ENCODE measurements at regions not wholly inside any gene's neighbourhood (a gene's known extent, or its start where the extent isn't known, plus 50 kb on each side); places are given as distances from the start of the nearest gene placed in this dataset.

DNA sequence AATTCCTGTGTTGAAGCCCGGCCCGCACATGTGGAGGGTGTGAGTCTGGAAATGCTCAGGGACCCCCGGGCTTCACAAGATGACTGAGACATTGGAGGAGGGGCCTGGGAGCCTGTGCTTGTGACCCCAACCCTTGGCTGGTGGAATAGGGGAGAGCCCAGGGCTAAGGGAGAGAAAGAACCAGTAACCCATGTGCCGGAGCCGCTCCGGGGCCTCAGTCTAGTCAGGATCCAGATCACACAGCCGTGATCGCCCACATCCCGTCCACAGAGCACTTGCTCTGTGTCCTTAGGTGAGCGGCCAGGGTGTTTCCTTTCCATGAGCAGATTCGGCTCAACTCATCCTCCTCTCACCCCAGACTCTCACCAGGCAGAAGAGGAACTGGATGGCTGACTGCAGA, 152.3 kb upstream of the RPS6KA2 start:
- no peak overlapping the region for H3K27ac ChIP-seq (ENCODE audit: low read length, poor library complexity, severe bottlenecking)
- H2BK12ac ChIP-seq (ENCODE audit: low read length in 2 of 2) = no peak overlapping the region
- H3K23ac ChIP-seq (ENCODE audit: low read length in 2 of 2) = no peak overlapping the region
- no peak overlapping the region for H4K91ac ChIP-seq (ENCODE audit: low read length)
- no peak overlapping the region for H2BK120ac ChIP-seq (ENCODE audit: low read depth, low read length)
- H3K9ac ChIP-seq (ENCODE audit: low read length) = no peak overlapping the region
- H3K4me1 ChIP-seq (ENCODE audit: control insufficient read depth, insufficient read depth, low read depth, low read length) = no peaks in the 10 kb centered on the region
- H3K9me3 ChIP-seq (ENCODE audit: control insufficient read depth, low read length) = no peaks in the 10 kb centered on the region
- DNase-seq = no peak
- no peak overlapping the region for H3K14ac ChIP-seq (ENCODE audit: low read length in 2 of 2)
- no peak overlapping the region for H4K8ac ChIP-seq (ENCODE audit: low read length)
- no peak overlapping the region for H2BK15ac ChIP-seq (ENCODE audit: low read depth, poor library complexity, severe bottlenecking)
- no peaks in the 10 kb centered on the region for H3K79me1 ChIP-seq (replicated peaks; ENCODE audit: low read length, poor library complexity, severe bottlenecking)
- no peak overlapping the region for H3K4me2 ChIP-seq (ENCODE audit: low read length, poor library complexity, severe bottlenecking)
- no peak overlapping the region for H2AFZ ChIP-seq (ENCODE audit: low read depth, low read length)
- peaks cover 6 to 29% of the 10 kb centered on the region in 2 experiments for H3K27me3 ChIP-seq (ENCODE audit: control insufficient read depth in 1 of 2, insufficient read depth in 1 of 2, low read length in 2 of 2)
- no peak overlapping the region for H2AK5ac ChIP-seq (ENCODE audit: low read length, severe bottlenecking)
- H3K36me3 ChIP-seq (ENCODE audit: control insufficient read depth in 1 of 2, insufficient read depth in 2 of 2, low read depth in 1 of 2, low read length in 2 of 2) = no peaks in the 10 kb centered on the region
- 81% methylated on average over 11 of the region's 11 CpGs for WGBS
- H3K4me3 ChIP-seq (ENCODE audit: insufficient read depth in 1 of 2, low read depth in 1 of 2, low read length in 2 of 2) = no peak overlapping the region
- H3K4ac ChIP-seq (ENCODE audit: low read depth in 1 of 2, low read length in 2 of 2) = no peak overlapping the region
- H2BK5ac ChIP-seq (ENCODE audit: low read depth, low read length, poor library complexity, severe bottlenecking) = no peak overlapping the region
- no peak overlapping the region for H3K18ac ChIP-seq (ENCODE audit: low read depth in 1 of 2, low read length in 2 of 2)

DNA sequence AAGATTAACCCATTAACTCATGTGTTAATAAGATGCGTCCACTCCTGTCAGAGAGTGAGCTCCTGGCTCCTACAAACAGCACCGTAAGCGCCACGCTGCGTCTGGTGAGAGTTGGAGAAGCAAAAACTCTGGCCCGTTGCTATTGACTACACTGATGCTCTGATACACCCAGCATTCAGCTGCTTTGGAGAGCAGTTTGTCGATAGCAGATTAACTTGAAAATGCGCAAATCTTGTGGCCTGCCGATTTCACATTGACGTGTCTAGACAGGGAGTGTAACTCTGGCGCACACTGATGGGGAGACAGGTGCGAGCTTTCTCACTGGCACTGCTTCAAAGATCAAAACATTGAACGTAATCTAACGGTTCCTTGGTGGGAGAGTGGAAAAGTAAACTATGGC, 151.7 kb upstream of the RPS6KA2 start:
- Histone ChIP-seq H3K23ac (ENCODE audit: low read length in 2 of 2) (no peak overlapping the region), H3K4ac (ENCODE audit: low read depth in 1 of 2, low read length in 2 of 2) (no peak overlapping the region), H4K91ac (ENCODE audit: low read length) (no peak overlapping the region), H2BK5ac (ENCODE audit: low read depth, low read length, poor library complexity, severe bottlenecking) (no peak overlapping the region), H2AFZ (ENCODE audit: low read depth, low read length) (no peak overlapping the region), H3K79me1 (replicated peaks; ENCODE audit: low read length, poor library complexity, severe bottlenecking) (no peaks in the 10 kb centered on the region), H2BK12ac (ENCODE audit: low read length in 2 of 2) (no peak overlapping the region), H3K9ac (ENCODE audit: low read length) (no peak overlapping the region), H2BK15ac (ENCODE audit: low read depth, poor library complexity, severe bottlenecking) (no peak overlapping the region), H3K4me3 (ENCODE audit: insufficient read depth in 1 of 2, low read depth in 1 of 2, low read length in 2 of 2) (no peak overlapping the region), H3K27ac (ENCODE audit: low read length, poor library complexity, severe bottlenecking) (no peak overlapping the region), H2BK120ac (ENCODE audit: low read depth, low read length) (no peak overlapping the region), H3K14ac (ENCODE audit: low read length in 2 of 2) (no peak overlapping the region), H3K36me3 (ENCODE audit: control insufficient read depth in 1 of 2, insufficient read depth in 2 of 2, low read depth in 1 of 2, low read length in 2 of 2) (no peaks in the 10 kb centered on the region), H3K4me1 (ENCODE audit: control insufficient read depth, insufficient read depth, low read depth, low read length) (no peaks in the 10 kb centered on the region), H3K18ac (ENCODE audit: low read depth in 1 of 2, low read length in 2 of 2) (no peak overlapping the region), H3K27me3 (ENCODE audit: control insufficient read depth in 1 of 2, insufficient read depth in 1 of 2, low read length in 2 of 2) (peaks cover 10 to 33% of the 10 kb centered on the region in 2 experiments), H3K9me3 (ENCODE audit: control insufficient read depth, low read length) (no peaks in the 10 kb centered on the region), H2AK5ac (ENCODE audit: low read length, severe bottlenecking) (no peak overlapping the region), H4K8ac (ENCODE audit: low read length) (no peak overlapping the region), H3K4me2 (ENCODE audit: low read length, poor library complexity, severe bottlenecking) (no peak overlapping the region)
- 91% methylated on average over 14 of the region's 14 CpGs for WGBS
- no peak for DNase-seq

DNA sequence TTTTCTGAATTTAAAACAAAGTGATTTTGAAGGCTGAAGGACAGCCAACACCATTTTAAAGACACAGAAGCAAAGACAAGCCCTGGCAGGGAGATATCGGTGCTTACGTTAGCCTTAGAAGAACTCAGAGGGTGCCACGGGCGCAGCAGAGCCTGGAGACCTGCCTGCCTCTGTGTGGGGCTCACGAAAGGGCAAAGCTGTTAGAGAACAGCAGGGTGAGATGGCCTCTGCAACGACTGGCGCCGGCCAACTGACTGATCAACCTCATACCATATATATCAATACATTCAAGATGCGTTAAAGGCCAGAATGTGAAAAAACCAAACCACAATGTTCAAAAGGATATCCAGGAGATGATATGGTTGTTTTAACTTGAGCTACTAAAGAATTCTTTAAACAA, 151.0 kb upstream of the RPS6KA2 start:
- no peaks in the 10 kb centered on the region for H3K9me3 ChIP-seq (ENCODE audit: control insufficient read depth, low read length)
- H3K18ac ChIP-seq (ENCODE audit: low read depth in 1 of 2, low read length in 2 of 2) = no peak overlapping the region
- H3K9ac ChIP-seq (ENCODE audit: low read length) = no peak overlapping the region
- no peaks in the 10 kb centered on the region for H3K36me3 ChIP-seq (ENCODE audit: control insufficient read depth in 1 of 2, insufficient read depth in 2 of 2, low read depth in 1 of 2, low read length in 2 of 2)
- no peak overlapping the region for H3K4me3 ChIP-seq (ENCODE audit: insufficient read depth in 1 of 2, low read depth in 1 of 2, low read length in 2 of 2)
- no peaks in the 10 kb centered on the region for H3K79me1 ChIP-seq (replicated peaks; ENCODE audit: low read length, poor library complexity, severe bottlenecking)
- H3K14ac ChIP-seq (ENCODE audit: low read length in 2 of 2) = no peak overlapping the region
- H3K27me3 ChIP-seq (ENCODE audit: control insufficient read depth in 1 of 2, insufficient read depth in 1 of 2, low read length in 2 of 2) = peaks cover 10 to 41% of the 10 kb centered on the region in 2 experiments
- WGBS = 91% methylated on average over 5 of the region's 9 CpGs
- no peak overlapping the region for H2AK5ac ChIP-seq (ENCODE audit: low read length, severe bottlenecking)
- no peak overlapping the region for H4K91ac ChIP-seq (ENCODE audit: low read length)
- no peak overlapping the region for H2AFZ ChIP-seq (ENCODE audit: low read depth, low read length)
- no peak overlapping the region for H4K8ac ChIP-seq (ENCODE audit: low read length)
- no peaks in the 10 kb centered on the region for H3K4me1 ChIP-seq (ENCODE audit: control insufficient read depth, insufficient read depth, low read depth, low read length)
- no peak overlapping the region for H2BK5ac ChIP-seq (ENCODE audit: low read depth, low read length, poor library complexity, severe bottlenecking)
- no peak overlapping the region for H2BK120ac ChIP-seq (ENCODE audit: low read depth, low read length)
- DNase-seq = no peak
- no peak overlapping the region for H3K23ac ChIP-seq (ENCODE audit: low read length in 2 of 2)
- H3K4me2 ChIP-seq (ENCODE audit: low read length, poor library complexity, severe bottlenecking) = no peak overlapping the region
- H2BK12ac ChIP-seq (ENCODE audit: low read length in 2 of 2) = no peak overlapping the region
- no peak overlapping the region for H3K27ac ChIP-seq (ENCODE audit: low read length, poor library complexity, severe bottlenecking)
- H3K4ac ChIP-seq (ENCODE audit: low read depth in 1 of 2, low read length in 2 of 2) = no peak overlapping the region
- no peak overlapping the region for H2BK15ac ChIP-seq (ENCODE audit: low read depth, poor library complexity, severe bottlenecking)

DNA sequence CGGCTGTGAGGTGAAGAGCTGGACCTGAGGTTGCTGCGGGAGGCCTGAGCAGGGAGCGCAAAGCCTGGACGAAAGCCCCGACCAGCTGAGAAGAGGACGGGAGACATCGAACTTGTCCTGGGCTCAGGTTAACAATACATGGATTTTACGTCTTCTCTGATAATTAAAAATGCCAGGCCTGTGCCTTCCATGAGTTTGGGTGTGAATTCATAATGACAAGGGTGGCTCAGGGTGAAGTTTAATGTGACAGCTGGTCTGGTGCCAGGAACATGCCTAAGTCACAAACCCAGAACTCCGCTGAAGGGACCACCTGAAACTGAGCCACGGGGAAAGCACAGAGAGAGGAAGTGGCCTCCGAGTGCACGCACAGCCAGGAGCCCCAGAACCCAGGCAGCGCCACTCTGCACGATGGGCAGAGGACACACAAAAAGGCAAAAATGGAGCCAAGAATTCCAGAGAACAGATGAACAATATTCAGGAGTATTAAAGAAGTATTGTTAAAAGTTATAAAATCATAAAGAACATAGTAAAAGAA, 150.1 kb upstream of the RPS6KA2 start:
- no peak overlapping the region for H3K4me2 ChIP-seq (ENCODE audit: low read length, poor library complexity, severe bottlenecking)
- no peaks in the 10 kb centered on the region for H3K79me1 ChIP-seq (replicated peaks; ENCODE audit: low read length, poor library complexity, severe bottlenecking)
- no peak overlapping the region for H3K9ac ChIP-seq (ENCODE audit: low read length)
- no peak overlapping the region for H2AK5ac ChIP-seq (ENCODE audit: low read length, severe bottlenecking)
- H3K18ac ChIP-seq (ENCODE audit: low read depth in 1 of 2, low read length in 2 of 2) = no peak overlapping the region
- H3K36me3 ChIP-seq (ENCODE audit: control insufficient read depth in 1 of 2, insufficient read depth in 2 of 2, low read depth in 1 of 2, low read length in 2 of 2) = no peaks in the 10 kb centered on the region
- H3K14ac ChIP-seq (ENCODE audit: low read length in 2 of 2) = no peak overlapping the region
- no peak overlapping the region for H4K91ac ChIP-seq (ENCODE audit: low read length)
- no peak overlapping the region for H3K27ac ChIP-seq (ENCODE audit: low read length, poor library complexity, severe bottlenecking)
- peaks cover 10 to 49% of the 10 kb centered on the region in 2 experiments for H3K27me3 ChIP-seq (ENCODE audit: control insufficient read depth in 1 of 2, insufficient read depth in 1 of 2, low read length in 2 of 2)
- no peaks in the 10 kb centered on the region for H3K9me3 ChIP-seq (ENCODE audit: control insufficient read depth, low read length)
- H3K4ac ChIP-seq (ENCODE audit: low read depth in 1 of 2, low read length in 2 of 2) = no peak overlapping the region
- H2BK120ac ChIP-seq (ENCODE audit: low read depth, low read length) = no peak overlapping the region
- H2AFZ ChIP-seq (ENCODE audit: low read depth, low read length) = no peak overlapping the region
- DNase-seq = no peak
- no peak overlapping the region for H4K8ac ChIP-seq (ENCODE audit: low read length)
- no peak overlapping the region for H2BK5ac ChIP-seq (ENCODE audit: low read depth, low read length, poor library complexity, severe bottlenecking)
- H2BK12ac ChIP-seq (ENCODE audit: low read length in 2 of 2) = no peak overlapping the region
- no peak overlapping the region for H2BK15ac ChIP-seq (ENCODE audit: low read depth, poor library complexity, severe bottlenecking)
- no peak overlapping the region for H3K23ac ChIP-seq (ENCODE audit: low read length in 2 of 2)
- no peaks in the 10 kb centered on the region for H3K4me1 ChIP-seq (ENCODE audit: control insufficient read depth, insufficient read depth, low read depth, low read length)
- 91% methylated on average over 14 of the region's 14 CpGs for WGBS
- no peak overlapping the region for H3K4me3 ChIP-seq (ENCODE audit: insufficient read depth in 1 of 2, low read depth in 1 of 2, low read length in 2 of 2)

Data from mesenchymal stem cell (in vitro differentiated cells and primary cell).